GM18520 (cell line): ENCODE measurements at regions not wholly inside any gene's neighbourhood (a gene's known extent, or its start where the extent isn't known, plus 50 kb on each side); places are given as distances from the start of the nearest gene placed in this dataset.
"Not testable (repeated sequence)": the region's sequence is repeated elsewhere in the genome, so short reads cannot be mapped to it uniquely, and the experiment has no call there.

ENCODE experiments used
- ATAC-seq: cut with Tn5 transposase; IDR thresholded peaks from one replicate; pipeline ENCODE4 v1.9.1; 2021; ENCODE audit not compliant: unreplicated experiment

- no peak for ATAC-seq
Measured at GRCh38 chr6:111925296-111925695, 52.0 kb upstream of the FYN start.

DNA sequence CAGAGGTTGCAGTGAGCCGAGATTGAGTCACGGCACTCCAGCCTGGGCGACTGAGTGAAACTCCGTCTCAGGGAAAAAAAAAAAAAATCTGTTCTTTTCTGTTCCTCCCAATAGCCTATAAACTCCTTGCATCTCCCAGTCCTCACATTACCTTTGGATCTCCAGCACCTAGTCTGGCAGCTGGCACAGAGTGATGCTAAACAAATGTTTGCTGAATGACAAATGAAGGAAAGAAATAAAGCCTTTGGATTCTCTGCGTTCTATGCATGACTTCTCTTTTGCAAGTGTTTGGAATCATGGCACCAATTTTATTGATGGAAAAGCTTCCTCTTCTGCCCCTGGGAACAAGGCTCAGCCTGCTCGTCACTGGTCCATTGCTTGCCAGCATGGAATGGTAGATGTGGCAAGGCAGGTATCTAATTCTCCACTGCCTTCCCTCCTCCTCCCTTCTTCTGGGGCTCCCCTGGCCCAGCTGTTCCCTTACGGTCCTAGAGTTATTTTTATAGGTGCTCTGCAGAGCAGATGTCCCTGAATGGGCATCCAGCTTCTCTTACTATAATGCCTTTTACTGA, 53.6 kb upstream of the FYN start:
- no peak for ATAC-seq

DNA sequence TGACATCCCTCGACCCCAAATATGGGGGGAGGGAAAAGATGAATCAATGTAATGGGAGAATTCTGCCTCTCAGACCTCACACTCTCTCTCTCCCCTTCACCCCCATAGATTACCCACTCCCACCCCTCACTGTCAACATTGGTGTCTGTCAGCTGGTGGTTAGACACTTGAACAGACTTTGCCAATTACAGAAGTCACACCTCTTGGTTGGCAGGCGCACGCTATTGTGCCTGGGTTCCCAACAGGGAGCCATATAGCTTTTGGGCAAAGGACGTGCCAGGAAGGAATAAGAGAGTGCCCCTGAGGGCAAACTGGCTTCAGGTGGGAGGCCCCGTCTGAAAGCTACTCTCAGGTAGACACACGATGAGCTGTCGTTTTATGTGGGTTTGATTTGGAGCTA, 54.1 kb upstream of the FYN start:
- no peak for ATAC-seq

GRCh38 chr6:111928139-111928538, 54.9 kb upstream of the FYN start:
- no peak for ATAC-seq

DNA sequence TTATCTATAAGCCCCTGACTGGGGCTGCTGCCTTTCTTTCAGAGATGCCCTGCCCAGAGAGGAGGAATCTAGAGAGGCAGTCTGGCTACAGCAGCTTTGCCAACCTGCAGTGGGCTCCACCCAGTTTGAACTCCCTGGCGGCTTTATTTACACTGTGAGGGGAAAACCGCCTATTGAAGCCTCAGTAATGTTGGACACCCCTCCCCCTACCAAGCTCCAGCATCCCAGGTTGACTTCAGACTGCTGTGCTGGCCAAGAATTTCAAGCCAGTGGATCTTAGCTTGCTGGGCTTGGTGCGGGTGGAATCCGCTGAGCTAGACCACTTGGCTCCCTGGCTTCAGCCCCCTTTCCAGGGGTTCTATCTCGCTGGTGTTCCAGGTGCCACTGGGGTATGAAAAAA, 61.4 kb upstream of the FYN start:
- ATAC-seq = not testable (repeated sequence)

- ATAC-seq = no peak
Measured at GRCh38 chr6:111936718-111937117, 63.5 kb upstream of the FYN start.

GRCh38 chr6:111938710-111939109, 65.5 kb upstream of the FYN start:
- no peak for ATAC-seq

DNA sequence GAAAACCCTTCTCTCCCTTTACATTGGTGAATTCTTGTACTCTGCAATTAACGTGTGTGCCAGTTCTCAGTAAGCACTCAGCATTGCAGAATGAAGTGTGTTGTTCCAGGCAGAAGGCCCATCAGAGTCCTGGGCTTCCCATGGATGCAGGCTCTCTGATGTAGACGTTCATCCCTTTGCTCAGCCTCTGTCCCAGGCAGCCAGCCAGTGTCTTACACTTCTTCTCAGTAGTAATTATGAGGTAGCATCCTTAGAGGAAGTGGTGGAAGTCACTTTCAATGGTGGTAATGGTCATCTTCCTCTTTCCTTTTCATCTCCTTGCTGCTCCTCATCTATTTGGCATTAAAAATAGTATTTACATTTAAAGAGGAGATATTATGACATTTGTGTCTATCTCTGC, 66.7 kb upstream of the FYN start:
- ATAC-seq = no peak

DNA sequence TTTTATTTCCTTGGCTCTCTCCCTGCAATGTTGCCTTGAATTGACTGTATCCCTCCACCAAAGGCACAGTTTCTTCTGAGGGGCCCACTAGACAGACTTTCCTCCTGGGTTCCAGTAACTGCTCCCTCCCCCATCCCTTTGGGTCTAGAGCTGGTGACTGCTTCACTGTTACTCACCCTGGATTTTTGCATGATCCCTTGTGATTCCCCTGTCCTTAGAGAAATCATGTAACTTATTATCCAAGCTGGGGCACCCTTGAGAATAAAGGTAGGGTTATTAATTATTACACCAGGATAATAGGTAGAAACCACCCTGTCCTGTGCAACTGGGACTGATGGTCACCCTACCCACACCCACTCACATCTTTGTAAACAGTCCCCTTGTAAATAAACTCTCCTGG, 67.5 kb upstream of the FYN start:
- ATAC-seq = no peak

DNA sequence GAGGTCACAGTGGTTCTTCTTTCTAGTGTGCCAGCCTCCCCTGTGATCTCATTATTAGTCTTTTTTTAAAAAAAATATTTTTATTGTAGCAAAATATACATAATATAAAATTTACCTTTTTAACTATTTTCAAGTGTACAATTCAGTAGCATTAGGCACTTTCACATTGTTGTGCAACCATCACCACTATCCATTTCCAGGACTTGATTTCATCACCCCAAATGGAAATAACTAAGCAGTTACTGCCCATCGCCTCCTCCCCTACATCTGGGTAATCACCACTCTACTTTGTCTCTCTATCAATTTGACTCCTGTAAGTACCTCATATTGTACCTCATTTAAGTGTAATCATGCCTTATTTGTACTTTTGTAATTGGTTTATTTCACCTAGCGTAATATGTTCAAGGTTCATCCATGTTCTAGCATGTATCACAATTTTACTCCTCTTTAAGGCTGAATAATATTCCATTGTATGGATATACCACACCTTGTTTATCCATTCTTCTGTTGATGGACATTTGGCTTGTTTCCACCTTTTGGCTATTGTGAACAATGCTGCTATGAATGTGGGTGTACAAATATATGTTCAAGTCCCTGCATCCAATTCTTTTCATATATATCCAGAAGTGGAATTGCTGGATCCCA, 68.6 kb upstream of the FYN start:
- ATAC-seq = no peak

- ATAC-seq = no peak
Measured at GRCh38 chr6:111942561-111942960, 69.3 kb upstream of the FYN start.

DNA sequence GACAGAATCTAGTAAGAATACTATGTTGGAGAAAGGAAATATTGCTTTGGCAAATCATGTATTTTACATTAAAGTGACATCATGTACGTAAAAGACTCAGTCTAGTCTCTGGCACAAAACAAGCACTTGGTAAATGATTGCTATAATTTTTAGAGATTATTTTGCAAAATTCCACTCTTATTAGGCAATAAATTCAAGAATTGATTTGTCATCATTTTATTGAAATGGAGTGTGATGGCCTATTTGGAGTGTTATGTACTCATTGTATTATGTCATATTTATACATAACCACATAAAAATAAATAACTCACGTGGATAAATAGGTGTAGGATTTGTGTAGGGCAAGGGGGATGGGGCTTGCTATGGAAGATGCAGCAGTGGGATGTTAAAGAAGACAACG, 70.0 kb upstream of the FYN start:
- no peak for ATAC-seq

DNA sequence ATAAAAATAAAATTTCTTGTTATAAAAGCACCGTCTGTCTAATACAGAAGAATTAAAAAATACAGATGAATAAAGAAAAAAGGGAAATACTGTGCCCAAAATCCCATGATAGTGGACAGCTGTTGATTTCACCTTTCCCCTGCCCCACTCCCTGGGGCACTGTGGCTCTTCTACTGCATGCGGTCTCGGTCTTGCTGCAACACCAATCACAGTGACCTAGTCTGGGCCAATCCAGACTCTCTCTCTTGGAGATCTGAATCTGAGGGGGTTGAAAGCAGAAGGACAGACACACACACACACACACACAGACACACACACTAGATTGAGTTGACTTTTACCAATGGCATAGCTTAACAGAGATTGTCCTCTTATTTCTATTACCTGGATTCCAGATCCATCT, 70.5 kb upstream of the FYN start:
- ATAC-seq = no peak

DNA sequence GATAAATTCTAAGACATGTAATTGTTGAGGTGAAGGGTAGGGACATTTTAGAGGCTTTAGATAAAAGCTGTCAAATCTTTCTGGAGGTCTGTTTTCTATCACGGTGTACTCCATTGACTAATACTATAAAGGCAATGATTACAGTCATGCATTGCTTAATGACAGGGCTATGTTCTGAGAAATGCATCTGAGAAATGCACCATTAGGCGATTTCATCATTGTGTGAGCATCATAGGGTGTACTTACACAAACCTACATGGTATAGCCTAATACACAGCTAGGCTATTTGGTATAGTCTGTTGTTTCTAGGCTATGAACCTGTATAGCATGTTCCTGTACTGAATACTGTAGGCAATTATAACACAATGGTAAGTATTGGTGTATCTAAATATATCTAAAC, 71.3 kb upstream of the FYN start:
- no peak for ATAC-seq

GRCh38 chr6:111949546-111949945, 76.3 kb upstream of the FYN start:
- no peak for ATAC-seq

DNA sequence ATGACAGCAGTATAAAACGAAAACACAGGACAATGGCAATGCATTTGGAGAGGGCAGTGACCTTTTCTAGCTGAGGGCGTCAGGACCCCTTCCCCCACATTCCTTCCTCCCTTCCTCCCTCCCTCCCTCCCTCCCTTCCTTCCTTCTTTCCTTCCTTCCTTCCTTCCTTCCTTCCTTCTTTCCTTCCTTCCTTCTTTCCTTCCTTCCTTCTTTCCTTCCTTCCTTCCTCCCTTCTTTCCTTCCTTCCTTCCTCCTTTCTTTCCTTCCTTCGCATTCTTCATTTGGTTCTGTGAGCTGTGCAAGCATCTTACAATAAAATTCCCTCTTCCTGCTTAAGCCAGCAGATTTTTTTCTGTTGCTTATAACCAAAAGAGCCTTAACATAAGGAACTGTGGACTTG, 76.7 kb upstream of the FYN start:
- not testable (repeated sequence) for ATAC-seq

DNA sequence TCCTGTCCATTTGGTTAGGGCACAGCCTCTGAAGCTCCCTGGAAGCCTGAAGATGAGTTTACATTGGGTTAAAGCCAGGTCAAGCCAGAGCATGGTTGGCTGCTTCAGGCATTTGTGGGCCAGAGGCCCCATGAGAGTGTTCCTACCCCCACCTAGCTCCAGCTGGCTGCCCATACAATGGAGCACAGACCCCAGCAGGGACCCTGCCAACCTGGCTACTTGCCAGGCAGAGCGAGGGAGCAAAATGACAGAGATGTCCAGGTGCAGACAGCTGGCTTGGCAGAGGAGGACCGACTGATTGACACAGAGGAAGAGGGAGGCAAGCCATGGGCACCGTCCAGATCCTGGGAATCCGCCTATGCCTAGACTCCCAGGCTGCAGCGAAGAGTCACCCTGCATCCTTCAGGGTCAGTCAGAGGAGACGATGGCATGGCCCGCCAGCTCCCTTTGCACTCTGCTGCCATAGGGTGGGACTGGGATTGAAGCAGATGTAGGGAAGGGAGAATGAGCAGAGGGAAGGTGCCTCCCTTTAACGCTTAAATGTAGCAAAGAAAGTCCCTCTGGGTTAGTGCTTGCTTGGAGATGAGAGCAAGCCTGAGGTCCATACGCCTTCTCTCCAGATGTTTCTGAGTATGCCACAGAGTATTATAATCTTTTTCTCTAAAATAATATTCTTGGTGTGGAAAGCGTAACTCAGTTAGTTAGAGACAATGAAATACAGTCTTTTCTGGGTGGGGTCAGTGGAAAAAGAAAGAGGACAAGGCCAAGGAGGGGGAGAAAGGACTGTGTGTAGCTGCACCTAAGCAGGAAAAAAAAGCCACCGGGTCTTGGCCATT, 77.6 kb upstream of the FYN start:
- no peak for ATAC-seq

GRCh38 chr6:111951497-111952085, 78.3 kb upstream of the FYN start:
- ATAC-seq = no peak

DNA sequence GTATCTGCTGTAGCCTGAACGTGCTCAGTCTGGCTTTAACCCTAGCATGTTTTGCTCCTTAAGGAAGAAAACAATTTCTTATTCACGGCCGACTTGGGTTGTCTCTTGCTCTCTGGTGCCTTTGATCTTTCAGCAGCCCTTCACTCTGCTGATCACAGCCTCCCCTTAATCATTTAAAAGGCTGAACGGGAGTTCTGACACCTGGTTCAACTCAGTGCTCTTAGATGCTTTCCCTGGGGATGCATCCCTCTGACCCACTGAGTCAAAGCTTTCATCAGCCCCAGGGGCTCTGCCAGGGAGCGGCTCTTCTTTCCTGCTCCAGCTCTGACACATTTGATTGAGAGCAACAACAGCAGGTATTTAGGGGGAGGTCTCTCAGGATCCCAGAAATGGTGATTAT, 79.0 kb upstream of the FYN start:
- no peak for ATAC-seq

DNA sequence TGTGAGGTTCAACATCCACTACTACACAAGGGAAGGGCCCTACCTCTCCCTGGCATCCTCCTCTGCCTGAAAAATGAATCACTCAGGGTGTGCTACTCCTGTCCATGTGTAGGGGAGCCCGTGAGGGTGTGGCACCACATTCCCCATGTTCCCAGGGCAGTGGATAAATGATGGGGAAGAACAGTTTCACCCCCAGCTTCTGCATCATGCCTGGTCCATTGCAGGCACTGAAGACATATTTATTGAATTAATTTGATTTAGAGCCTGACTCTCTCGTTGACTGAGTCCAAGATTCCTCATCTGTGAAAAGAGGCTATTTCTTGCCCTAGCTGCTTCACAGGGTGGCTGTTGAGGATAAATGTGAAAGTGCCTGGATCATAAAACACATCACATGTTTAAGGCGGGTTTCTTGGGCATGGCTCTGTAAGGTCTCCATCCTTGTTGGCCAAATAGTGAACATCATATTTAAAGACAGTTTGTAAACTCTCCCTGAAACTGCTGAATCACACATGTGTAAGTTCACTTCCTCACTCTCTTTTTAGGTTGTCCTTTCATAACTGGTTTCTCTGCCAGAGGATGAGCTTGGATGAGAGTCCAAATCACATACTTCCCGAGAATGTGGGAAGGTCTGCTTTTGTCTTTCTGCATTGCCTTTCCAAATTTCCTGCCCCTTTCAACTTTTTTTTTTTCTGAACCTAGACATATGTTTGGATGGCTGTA, 79.7 kb upstream of the FYN start:
- no peak for ATAC-seq

- no peak for ATAC-seq
Measured at GRCh38 chr6:111956098-111956497, 82.8 kb upstream of the FYN start.
